HG02588 (cell line): ENCODE measurements at regions not wholly inside any gene's neighbourhood (a gene's known extent, or its start where the extent isn't known, plus 50 kb on each side); places are given as distances from the start of the nearest gene placed in this dataset.

Experiments used
- ATAC-seq: cut with Tn5 transposase; IDR thresholded peaks from one replicate; pipeline ENCODE4 v1.9.1; 2021; ENCODE audit warnings: mild to moderate bottlenecking, moderate library complexity; ENCODE audit not compliant: unreplicated experiment

DNA sequence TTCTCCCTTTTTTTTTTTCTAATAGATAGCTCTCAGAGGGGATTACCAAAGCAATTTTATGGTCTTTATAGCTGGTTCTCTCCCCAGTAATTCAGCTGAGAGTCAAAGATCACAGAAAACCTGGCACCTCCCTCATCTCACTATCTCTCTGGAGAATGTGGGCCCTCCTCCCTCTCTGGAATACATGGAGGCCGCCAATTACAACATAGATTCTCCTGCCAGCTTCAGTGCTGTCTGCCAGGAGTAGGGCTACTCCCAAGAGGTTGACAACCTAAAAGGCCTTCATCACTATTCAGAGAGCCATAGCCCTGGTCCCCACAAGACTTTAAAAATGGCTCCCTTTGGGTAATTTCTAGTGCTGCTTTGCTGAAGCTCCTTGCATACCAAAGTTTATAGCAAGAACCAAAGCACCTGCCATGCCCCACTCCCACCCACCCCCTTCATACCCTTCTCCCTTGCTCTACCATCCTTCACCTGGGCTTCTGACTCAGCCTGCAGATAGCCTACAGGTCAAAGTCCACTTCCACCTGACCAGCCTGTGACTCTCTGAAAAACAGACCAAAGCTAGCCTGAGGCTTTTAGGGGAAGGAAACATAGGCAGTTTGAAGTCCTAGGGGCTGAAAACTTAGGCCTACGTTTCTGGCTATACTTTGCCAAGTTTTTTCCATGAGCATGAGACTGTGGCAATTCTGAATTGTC, 472.3 kb downstream of the TNS1 start:
- no peak for ATAC-seq

DNA sequence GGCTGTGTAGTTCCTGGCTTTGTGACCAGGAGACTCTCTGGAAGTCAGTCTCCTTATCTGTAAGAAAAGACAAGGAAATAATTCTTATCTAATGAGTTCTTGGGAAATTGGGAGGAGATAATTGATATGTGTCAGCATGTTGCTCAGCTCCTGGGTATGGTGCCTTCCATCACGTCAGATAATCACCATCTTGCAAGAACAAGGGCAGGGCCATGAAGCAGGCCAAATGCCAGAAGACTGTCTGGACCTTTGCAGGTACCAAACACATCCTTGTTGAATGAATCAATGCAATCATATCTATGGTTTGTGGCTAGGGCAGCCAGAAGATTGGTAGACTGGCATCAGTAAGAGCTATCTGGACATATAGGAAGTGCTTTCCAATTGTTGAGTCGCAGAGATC, 473.5 kb downstream of the TNS1 start:
- ATAC-seq, result no peak

DNA sequence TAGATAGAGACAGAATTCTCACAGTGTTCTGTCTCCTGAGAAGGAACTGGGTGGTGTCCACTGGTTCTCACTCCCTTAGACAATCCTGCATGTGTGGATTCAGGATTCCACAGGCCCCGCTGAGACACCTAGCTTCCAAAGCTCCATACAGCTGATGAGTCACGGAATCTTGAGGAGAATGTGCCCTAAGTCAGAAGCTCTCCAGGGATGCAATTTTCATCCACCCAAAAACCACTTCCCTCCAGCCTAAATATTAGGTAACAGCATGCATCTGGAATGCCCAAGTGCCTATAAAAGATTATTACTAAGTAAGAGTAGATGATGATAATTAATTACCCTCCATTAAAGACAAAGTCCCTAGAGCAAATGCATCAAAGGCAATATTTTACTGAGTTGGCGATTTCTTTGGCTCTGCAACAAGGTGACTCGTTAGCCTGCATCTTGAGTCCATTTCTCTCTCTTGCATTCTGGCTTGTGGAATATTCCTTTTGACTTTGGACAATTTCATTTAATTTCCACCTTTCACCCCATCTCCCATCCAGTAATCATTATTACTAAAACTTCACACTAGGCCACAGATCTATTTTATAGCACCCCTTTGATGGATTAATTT, 475.1 kb downstream of the TNS1 start:
- ATAC-seq, result no peak

DNA sequence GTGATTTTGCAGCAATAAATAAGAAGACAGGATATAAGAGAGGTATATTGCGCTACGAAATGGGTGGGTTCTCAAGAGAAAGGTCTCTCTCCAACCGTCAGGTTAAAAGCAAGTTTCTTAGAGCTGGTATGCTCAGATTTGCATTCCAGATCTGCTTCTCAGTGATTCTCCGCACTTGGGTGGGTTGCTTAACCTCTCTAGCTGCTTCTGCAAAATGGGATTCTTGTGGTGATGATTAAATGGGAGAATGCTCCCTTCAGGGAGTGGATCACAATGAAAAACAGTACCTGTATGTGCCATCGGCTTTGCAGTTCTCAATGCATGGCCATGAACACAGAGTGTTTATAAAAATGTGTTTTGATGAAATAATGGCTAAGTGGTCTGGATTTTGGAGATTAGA, 477.7 kb downstream of the TNS1 start:
- ATAC-seq, result no peak

DNA sequence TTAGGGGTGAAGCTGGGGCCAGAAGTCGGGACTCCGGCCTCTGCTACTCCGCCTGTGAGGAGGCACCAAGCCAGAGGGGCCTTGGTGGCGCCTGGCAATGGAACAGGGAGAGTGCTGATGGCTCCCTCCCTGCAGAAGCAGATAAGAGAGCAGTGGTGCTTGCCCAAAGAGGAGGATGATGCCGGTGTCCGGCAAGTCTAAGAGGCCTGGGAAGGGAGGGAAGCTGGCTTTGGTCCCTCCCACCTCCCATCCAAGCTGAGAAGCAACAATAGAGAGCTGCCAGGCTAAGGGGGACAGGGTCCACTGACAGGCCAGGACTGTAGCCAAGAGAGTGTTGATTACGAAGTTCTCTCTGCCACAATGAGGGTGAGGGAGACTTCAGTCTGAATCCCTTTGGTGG, 479.5 kb downstream of the TNS1 start:
- no peak for ATAC-seq

DNA sequence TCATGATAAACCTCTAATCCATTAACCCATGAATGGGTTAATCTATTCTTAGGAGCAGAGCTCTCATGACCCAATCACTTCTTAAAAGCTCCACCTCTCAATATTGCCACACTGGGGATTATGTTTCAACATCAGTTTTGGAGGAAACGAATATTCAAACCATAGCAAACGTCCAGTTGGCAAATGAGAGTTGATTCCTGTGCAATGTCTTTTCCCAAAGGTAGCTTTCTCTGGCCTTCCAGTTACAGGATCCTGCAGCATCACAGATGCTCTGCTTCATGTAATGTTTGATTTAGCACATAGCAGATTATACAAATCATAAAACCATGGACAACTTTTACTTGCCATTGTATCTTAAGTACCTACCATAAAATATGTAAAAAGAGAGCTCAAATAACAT, 481.0 kb downstream of the TNS1 start:
- no peak for ATAC-seq

DNA sequence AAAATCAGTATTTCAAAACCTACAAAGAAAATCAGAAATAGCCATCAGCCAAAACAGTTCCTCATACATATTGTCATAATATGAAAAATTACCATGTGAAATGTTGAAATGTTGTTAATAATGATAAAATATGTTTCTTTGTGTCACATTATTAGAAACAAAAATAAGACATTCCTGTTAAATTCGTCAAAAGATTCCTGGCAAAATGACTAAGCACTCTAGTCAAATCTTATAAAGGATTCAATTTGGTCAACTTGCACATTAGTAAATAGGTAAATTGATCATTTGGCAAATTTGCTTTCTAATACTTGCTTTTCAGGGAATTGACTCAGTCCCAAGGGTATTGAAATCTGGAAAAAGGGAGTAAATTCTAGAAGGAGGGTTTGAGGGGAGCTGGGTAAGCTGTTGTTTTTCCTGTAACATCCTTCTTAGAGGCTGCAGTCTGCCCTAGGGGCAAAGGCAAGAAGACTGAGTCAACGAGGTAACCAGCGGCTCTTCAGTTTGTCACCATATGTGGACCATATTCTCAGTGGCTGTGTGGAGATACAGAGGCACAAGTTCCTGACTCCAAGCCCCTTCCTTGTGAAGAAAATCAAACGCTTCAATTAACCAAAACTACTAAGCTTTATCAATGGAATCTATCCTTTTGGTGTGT, 482.3 kb downstream of the TNS1 start:
- no peak for ATAC-seq

DNA sequence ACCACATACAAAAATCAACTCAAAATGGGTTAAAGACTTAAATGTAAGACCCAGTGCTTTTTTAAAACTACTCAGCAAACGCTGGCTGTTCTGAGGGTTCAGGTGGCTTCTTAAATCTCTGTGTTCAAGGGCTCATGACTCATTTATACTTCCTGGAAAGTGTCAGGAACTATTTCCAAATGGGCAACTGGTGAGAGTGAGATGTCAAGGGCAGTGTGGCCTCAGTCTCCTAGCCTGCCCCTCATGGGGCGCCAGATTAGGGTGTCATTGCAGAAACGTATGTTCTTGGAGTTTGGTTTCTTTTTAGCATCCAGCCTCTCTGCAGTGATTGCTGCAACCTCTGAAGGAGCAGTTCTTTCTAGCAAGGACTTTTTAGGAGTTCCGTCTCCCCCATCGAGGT, 485.4 kb downstream of the TNS1 start:
- ATAC-seq, result no peak

DNA sequence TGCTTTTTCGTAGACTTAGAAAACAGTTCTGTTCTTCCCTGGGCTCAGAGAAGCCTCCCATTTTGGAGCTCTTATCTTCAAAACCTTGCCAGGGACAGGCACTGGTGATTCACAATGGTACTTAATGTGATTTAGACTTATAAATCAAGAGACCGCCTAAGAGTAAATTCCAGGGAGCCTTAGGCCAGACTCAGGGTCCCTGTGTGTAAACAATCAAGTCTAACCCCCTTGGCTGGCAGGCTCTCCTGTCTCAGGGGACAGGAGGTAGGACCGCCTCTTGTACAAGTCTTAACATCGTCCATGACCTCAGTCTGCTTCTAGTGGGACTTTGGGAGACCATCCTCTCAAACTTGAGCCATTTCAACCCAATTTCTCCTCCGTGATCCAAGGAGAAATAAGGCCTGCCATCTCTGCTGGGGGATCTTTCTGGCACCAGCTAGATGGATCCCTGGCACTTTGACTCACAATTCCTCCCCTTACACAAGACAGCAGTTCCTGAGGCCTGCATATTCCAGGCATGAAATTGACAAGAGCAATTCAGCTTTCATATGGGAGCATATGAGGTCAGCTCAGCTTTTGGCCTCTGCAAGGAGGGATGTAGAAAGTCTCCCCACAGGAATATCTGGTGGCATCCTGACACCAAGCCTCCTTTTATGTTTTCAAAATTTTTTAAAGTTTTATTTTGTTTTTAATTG, 487.0 kb downstream of the TNS1 start:
- ATAC-seq, result no peak

DNA sequence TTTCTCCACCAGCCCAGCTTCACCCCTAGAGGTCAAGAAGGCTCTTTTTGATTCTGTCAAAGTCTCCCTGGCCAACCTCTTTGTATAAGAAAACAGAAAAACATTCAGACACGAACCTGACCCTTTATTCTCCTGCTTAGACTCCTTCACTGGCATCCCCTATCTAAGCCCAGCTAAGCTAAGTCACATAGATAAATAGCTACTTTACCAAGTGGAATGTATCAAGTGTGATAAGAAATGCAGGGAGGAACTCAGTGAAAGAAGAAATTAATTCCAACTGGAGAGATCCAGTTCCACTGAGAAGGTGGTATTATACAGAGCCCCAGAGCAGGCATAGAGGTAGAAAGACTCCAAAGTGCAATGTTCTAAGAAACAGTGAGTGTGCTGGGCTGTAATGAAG, 489.5 kb downstream of the TNS1 start:
- ATAC-seq, result no peak

DNA sequence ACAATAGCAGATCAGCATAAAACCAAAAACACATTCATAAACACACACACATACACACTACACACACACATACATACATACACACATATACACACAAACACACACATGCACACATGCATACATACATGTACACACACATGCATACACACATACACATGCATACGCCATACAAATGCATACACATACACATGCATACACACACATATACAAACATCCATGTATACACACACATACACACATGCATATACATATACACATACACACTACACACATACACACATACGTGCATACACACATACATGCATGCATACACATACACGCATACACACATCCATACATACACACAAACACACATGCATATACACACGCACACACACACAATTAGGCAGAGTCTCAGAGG, 490.1 kb downstream of the TNS1 start:
- ATAC-seq, result no peak

DNA sequence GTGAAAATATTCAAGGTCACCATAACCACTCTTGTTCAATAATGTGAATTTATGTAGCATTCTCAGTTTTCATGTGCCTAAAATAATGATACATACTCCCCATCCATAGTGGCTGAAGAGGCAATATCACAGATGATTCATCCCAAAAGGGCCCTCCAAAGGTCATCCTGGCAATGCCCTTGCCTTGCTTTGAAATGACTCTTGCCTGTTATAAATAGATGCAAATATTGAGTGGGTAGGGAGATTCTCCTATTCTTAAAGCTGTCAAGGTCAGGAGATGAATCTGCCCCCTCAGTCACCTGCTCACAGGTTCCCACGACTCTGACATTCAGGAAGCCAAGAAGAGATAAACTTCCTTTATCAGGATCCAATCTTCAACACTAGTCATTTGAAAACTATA, 490.5 kb downstream of the TNS1 start:
- ATAC-seq, result no peak

DNA sequence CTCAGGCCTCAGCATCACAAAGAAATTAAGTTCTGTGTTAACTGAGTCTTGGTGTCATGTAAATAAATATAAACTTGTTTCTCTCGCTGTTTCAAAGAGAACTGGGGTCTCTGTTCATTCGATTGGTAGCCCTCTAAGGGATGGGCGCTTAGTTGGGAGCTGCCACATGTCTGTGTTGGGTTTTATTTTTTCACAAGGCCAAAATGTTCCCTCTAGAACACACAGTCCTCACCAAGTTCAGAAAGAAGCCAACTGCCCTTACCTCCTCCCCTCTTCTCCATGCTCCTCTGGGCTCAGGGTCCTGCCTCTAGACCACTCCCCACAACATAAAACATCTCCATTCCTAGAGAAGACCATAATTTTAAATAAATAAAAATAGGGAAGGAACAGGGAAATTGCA, 490.9 kb downstream of the TNS1 start:
- no peak for ATAC-seq

DNA sequence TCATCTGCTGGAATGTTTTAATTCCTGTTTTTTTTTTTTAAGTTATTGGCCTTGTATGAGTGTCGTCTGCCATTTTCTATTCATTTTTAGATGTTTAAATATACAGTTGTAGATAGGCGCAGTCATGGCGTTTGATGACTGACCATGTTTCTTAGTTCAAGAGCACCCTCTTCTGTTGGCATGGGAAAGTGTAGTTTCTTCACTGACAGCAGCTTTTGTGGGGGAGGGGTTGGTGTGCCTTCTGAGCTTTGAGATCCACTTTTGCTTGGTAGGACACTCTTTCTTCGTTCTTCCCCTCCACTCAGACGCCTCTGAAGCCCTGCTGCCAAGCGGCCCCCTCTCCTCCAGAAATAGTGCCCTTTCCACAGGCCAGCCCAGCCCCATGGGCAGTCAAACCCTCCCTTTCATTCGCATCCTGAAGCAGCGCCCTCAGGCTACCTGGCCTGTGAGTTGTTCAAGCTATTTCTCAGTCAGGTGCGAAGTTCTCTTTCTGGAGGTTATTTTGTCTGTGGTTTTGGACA, 492.0 kb downstream of the TNS1 start:
- ATAC-seq, result no peak

DNA sequence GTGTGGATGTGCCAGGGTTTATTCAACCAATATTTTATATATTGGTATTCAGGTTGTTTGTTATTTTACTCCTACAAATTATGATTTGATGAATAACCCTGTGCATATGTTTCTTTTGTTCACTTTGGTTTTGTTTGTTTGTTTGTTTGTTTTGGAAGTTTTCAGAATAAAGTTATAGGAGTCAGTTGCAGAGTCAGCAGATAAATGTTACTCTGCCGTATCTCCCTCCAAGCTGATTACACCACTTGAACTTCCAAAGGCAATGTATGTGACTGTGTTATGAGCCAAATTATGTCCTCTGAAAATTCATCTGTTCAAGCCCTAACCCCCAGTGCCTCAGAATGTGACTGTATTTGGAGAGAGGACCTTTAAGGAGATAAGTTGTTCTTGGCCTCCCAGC, 497.5 kb downstream of the TNS1 start:
- ATAC-seq, result no peak

DNA sequence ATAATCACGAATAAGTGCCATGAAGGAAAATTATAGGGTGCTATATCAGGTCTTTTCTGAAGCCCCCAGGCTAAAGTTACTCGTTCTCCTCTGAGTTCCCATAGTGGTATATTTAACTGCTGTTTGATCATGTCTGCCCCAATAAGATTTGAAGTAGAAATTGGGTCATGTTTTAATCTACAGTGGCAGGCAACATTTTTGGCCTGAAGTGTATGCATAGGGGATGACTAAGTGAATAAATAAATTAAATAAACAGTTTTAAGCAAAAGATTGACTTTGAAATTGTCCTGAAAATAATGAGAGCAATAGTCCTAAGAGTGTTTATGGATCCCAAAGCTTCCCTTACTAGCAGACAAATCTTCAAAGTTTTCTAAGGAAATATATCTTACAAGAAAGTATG, 500.9 kb downstream of the TNS1 start:
- ATAC-seq, result no peak

DNA sequence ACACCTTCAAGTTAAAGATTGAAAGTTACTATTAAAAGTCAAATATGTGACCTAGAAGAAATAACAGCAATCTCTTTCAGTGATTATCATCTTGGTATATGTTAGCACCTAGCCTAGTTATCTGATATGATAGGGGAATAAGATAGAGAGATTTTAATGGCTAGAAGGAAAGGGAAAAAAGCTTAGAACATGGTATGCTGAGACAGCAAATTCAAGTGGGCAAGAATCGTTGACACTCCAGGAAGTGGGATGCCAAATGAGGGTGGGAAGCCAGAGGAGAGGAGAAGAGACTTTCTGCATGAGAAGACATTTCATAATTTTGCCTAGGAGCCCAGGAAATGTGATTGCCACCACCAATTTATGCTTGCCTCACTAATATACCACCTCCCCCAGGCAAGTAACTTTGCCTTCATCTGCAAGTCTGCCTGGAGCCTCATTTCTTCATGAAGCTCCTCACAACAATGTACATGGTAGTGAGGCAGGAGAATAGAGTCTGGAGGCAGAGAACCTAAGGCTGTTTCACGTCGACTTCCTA, 504.9 kb downstream of the TNS1 start:
- ATAC-seq, result no peak

DNA sequence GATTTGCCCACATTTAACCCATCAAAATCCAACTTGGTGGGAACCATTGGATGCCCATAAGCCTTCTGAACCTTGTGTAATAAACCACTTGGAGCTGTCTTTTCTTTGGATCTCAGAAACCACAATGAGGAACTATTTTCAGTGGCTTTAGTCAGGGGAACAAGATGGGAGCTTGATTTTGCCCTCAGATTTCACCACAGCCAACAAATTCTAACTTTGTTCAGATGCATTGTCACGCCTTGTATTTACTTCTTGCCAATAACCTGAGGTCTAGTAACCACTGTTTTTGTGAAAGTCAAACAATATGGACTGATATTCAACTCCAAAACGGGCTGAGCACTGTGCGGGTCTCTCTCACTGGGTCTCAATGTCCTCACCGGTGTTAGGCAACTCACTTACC, 508.2 kb downstream of the TNS1 start:
- no peak for ATAC-seq

DNA sequence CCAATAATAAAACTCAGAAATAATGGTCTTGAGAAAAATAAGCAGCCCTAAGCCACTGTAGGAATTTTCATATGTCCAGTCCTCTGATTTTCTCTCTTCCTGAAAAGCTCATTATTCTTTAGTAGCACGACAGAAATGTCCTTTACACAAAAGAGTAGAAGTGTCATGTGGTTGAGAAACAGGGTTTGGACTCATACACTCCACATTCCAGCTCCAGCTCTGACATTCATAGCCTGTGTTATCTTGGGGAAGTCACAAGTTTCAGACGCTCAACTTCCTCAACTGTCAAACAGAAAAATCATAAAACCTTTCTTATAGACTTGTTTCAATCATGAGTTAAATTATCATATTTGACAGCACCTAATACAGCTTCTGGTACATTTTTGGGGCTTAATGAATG, 511.5 kb downstream of the TNS1 start:
- ATAC-seq, result no peak

DNA sequence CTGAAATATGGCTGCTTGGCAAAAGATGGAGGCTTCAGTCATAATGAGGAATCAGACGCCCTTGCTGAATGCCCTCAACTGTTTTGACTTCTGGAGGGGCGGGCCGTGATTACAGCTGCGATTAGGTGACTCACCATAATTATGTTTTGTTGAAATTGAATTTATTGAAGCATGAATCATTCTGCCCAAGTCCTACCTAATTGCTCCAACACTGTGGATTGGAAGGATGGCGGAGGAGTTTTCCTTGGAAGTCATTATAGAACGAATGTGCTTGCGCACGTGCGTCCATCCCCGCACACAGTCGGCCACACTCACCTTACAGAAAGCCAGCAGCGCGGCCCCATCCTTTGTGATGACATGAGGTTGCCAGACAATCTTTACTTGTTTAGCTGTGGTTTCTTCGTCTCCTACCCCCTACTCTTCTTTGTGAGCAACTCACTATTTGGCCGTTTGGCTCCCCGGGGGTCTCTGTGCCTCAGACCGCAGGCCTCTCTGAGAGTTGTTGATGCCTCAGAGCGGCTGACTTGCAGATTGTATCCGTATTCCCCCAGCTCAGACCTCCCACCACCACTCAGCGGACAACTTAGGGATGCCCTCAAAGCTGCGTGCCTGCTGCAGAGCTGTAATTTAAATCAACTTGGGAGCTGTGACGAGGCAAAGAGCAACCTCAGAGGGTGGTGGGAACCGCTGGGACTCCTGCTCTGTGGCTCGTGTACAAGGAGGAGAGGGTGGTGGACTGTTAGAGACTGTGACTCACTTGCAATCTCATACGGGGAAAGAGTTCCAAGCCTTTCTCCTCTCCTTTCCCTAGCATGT, 513.4 kb downstream of the TNS1 start:
- no peak for ATAC-seq

DNA sequence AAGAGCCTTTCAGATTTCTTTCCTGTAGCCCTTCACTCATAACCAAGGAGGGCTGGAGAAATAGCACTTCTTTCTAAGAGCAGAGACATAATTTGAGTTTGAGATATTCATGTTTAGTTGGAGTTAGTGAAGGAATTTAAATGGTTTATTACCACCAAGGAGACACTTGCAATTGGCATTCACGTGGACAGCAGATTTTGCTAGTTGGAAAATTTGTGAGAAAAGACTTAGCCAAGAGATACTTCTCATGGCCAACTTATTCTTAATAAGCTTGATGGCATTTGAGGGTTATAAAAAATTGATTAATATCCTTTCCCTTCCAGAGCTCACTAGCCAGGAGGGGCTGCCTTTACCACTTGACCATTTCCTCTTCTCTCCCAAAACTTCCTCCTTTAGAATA, 518.7 kb downstream of the TNS1 start:
- no peak for ATAC-seq
